ENCODE measurements at regions not wholly inside any gene's neighbourhood (a gene's known extent, or its start where the extent isn't known, plus 50 kb on each side); places are given as distances from the start of the nearest gene placed in this dataset.

- DNase-seq, result no peak
Observed at GRCh38 chr6:43879722-43880121, 109.7 kb downstream of the VEGFA start.

DNA sequence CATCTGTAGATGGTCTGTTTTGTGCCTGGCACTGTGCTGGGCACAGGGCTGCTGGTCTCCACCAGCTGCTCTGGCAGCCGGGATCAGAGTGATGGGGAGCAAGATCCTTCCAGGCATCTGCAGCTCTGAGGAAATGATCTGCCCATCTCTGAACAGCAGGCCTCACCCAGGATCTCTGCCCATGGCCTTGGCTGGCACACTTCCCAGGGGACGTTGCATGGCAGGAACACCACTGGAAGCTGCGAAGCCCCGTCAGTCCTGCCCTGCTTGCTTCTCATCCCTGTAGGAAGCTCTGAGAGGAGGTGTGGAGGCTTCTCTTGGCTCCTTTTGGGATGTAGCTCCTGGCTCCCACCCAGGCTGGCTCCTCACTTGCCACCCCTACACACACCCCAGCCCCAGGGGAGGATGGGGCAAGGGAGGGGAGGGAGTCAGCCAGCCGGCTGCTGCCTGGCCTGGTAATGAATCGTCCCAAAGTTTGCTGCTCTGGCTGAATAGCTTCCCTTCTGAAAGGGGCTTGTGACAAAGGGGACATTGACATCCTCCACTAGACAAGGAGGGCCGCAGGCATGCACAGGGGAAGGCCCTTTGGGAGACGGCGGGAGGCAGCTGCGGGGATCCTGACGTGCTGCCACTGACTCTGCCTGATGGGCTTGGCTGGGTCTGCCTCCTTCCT, 108.9 kb downstream of the VEGFA start:
- DNase-seq, result no peak

- DNase-seq, result no peak
Observed at GRCh38 chr6:43878127-43878634, 108.2 kb downstream of the VEGFA start.

- no peak for DNase-seq
Observed at GRCh38 chr6:43877463-43878126, 107.6 kb downstream of the VEGFA start.

DNA sequence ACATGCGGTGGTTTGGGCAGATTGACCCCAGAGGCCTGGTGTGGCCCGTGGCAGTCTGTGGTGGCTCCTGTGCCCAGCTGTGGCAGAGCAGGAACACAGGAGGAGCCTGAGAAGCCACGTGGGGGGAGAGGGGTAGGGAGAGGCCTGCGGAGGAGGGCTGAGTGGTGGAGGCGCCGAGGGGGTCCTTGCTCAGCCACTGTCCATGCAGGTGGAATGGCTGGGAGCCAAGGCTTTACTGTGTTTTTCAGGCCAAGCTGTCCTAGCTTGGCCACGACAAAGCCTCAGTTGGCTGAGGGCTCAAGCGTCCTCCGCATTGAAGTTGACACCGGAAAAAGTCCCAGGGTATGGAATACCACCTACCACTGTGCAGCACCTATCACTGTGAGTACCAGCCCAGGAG, 107.0 kb downstream of the VEGFA start:
- DNase-seq, result no peak

DNA sequence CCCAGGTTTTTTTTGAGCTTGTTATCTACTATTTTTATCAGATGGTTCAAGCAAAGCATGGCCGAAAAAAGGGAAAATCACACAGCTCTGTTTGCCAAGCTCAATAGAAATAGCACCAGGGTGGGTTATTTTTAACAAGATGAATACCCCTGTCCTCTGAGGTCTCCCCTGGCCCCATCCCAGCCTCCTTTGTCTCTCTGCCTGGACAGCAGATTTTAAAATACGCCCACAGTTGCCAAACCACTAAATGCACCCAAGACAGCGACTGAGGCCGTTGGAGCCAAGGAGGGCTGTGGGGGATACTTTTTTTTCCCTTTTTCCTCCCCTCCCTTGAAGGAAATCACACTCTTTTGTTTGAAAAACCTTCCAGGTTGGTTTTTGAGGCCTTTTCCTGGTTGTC, 106.6 kb downstream of the VEGFA start:
- no peak for DNase-seq

DNA sequence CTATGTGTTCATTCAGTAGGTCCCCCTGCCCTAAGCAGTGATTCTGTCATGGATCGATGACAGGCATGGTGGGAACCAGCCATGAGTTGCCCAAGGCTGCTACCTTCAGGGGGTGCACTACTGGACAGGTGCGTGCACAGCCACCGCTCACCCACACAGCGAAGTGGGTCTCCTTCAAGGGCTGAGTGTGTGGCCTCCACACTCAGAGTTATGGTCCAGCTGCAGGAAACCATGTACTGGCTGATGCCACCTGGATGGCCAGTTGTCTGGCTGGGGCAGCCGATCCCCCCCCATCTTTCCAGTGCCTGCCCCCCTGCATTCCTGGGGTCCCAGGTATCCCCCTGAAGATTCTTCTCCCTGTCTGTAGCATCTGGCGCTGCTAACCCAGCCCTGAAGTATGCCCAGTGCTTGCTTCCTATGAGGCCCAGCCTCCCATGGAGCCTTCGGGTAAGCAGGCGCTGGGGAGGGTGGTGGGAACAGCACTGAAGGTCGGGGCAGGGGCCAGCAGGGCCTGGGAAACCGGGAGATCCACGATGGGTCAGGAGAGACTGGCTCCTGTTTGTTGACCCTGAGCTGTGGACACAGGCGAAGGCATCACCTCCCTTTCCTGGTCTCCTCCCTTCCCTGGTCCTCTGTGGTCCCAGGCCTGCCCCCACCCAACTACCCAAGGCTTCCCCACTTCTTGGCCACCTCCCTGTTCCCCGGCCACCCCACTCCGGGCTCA, 106.0 kb downstream of the VEGFA start:
- no peak for DNase-seq

DNA sequence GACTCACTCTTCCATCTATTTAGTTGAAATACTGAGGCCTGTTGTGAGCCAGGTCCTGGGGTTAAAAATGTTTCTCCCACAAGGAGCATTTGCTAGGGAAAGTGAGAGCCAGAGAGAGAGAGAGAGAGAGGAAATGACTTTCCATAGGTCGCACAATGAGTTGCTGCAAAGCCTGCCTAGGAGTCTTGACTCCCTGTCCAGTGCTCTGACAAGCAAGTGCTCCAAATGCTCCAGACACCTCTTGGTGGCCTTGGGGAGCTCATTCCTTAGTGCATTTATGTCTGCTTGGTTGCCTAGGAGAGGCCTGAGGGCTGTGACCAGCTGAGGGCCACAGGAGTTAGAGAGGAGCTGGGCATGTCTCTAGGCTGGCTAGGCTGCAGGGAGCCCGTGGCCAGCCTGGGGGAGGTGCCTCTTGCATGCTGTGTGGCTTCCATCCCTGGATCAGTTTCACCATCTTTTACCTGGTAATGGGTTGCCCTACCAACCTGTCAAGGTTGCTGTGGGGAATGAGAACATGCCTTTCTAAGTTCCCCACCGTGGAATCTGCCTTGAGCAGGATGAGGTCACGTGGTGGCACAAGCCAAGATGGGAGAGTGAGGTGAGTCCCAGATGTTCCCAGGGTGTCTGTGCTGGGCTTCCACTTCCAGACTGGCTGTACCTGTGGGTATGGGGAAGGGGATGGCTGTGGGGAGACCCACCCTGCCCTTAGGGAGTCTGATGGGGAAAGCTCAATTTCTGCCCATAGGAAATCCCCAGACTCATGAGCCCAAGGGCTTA, 105.0 kb downstream of the VEGFA start:
- DNase-seq, result no peak

- no peak for DNase-seq
Observed at GRCh38 chr6:43873806-43874714, 104.0 kb downstream of the VEGFA start.

GRCh38 chr6:43871933-43872332, 101.9 kb downstream of the VEGFA start:
- no peak for DNase-seq

DNA sequence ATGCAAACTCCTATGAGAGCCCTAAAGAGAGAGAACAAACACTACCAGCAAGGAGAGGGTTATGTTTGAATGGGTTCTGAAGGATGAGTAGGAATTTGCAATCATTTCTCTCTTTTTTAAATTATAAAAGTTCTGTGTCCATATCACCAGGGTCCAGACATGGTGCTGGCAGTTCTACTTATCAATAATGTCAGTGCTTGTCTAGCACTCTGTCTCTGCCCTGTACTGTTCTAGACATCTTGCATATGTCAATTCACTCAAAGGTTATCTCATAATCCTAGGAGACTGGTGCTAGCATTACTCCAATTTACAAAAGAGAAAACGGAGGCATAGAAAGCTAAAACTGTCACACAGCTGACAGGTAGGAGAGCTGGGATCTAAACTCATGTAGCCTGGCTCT, 101.3 kb downstream of the VEGFA start:
- DNase-seq, result no peak

DNA sequence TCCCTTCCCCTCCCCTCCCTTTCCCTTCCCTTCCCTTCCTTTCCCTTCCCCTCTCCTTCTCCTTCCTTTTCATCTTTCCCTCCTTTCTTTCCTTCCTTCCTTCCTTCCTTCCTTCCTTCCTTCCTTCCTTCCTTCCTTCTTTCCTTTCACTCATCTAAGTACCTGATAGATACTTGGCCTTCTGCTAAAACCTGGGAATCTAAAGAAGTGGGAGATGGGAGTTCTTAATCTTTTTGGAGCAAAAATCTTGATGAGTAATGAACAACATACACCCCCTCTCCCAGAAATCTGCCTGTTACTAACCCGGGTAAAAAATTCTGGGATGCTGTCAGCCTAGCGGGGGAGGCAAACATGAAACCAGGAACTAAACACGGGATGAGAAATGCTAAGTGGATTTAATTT, 100.7 kb downstream of the VEGFA start:
- DNase-seq, result no peak

DNA sequence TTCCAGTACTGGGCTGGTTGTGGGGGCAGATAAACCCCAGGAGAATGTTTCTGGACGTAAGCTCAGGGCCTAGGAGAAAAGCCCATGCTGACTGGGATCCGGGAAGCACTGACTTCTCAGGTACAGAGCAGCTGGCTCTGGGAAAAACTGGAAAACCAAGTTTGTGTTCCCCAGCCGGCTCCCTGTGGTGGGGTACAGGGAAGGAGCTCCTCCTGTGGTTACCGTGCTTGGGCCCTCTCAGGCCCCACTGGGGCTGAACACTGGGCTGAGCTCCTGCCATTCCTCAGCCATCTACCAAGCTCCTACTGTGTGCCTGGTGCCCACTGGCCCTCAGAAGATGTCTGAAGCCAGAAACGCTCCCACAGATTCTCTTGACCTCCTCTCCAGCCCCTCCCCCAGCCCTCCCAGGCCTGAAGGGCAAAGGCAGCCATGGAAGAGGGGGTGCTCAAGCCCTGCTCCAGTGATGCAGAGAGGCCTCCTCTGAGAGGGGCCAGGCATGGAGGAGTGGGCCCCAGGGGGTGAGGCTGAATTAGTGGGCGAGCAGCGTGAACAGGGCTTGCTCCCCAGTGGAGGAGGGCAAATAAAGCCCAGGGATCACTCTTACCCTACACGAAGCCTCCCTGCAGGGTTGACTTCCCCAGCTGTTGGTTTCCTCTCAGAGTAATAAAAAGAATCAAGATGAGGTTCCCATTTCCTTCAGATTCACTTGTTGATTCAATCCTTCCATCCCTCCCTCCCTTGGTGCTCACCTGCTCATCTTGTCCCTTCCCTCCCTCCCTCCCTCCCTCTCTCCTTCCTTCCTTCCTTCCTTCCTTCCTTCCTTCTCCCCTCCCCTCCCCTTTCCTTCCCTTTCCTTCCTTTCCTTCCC, 100.0 kb downstream of the VEGFA start:
- no peak for DNase-seq

DNA sequence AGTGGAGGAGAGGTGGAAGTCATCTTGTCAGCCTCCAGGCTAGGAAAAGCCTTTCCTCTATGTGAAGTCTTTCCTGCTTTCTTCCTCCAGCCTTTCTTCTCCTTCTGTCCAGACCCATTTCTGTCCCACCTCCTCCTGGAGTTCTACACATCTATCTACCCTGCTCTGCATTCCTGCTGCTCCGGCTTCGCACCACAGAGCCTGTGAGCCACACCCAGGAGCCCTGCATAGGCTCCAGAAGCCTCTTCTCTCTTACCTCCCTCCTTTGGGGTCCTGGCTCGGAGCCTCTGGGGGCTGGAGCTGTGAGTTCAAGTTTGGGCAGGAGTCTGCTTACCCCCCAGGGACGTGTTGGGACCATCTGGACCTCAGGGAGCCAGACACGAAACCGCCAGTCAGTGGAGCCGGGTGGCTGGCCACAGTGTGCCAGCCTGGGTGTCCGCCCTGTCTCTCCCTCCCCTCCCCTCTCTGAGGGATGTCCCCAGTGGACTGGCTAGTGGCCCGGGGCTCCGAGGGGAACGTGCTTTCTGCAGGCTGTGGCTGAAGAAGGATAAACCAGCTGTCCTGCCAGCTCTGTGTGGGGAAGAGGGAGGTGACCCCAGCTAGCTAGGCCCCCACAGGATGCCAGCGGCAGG, 99.2 kb downstream of the VEGFA start:
- no peak for DNase-seq

GRCh38 chr6:43868467-43868866, 98.5 kb downstream of the VEGFA start:
- no peak for DNase-seq

DNA sequence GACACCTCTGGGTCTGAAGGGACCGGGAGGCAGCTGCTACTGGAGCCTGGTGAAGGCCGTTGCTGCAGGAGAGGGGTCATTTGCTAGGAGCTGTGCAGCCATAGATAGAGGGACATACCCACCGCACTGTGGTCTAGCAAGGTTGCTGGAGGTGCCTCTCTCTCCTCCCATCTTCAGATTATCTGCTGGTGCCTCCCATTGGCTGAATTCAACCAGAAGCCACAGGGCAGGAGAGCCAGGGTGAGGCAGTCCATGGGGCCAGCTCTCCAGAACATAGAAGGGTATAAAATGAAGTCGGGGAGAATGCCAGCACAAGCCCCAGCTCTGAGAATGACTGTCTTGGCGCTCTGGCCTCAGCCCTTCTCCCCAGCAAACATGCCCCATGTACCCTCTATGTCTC, 98.0 kb downstream of the VEGFA start:
- no peak for DNase-seq

- no peak for DNase-seq
Observed at GRCh38 chr6:43867246-43867645, 97.2 kb downstream of the VEGFA start.

GRCh38 chr6:43865932-43866645, 96.1 kb downstream of the VEGFA start:
- no peak for DNase-seq

DNA sequence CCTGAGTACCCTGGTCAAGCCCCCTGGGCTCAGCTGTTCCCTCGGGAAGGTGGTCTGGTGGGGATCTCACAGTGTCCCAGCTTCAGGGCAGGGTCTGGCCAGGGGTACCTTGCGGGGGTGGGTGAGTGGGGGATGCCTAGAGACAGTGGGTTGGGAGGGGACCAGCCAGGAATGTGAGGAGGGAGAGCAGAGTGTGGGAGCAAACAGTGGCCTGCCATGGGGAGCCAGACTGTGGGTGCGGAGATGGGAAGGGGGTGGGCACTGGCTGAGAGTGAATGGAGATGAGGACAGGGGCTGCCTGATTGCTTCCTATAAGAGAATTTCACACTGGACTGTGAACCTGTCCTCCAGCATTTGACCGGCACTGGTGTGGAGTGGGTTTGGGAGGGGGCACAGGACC, 95.1 kb downstream of the VEGFA start:
- no peak for DNase-seq

GRCh38 chr6:43862925-43863324, 92.9 kb downstream of the VEGFA start:
- no peak for DNase-seq

Measured in stimulated activated CD4-positive, alpha-beta T cell treated with anti-CD3 and anti-CD28 coated beads, Interleukin-12 subunit alpha, Interleukin-12 subunit beta, amount 100 ng/mL, for 4 hours (primary cell).